Activated T-cell treated with anti-CD3 and anti-CD28 coated beads for 24 hours (primary cell): ENCODE measurements at regions not wholly inside any gene's neighbourhood (a gene's known extent, or its start where the extent isn't known, plus 50 kb on each side); places are given as distances from the start of the nearest gene placed in this dataset.

Experiments used
- DNase-seq: peaks from one replicate; pipeline ENCODE4 v3.0.0-alpha.2; 2020; ENCODE audit warnings: low read depth

- no peak for DNase-seq
Measured at GRCh38 chr5:2569774-2570542, 181.5 kb downstream of the IRX2 start.

- no peak for DNase-seq
Measured at GRCh38 chr5:2569176-2569575, 182.3 kb downstream of the IRX2 start.

GRCh38 chr5:2566284-2566683 lies 185.2 kb downstream of the IRX2 start:
- DNase-seq: no peak

- DNase-seq: no peak
Measured at GRCh38 chr5:2565147-2565546, 186.3 kb downstream of the IRX2 start.

- DNase-seq: no peak
Measured at GRCh38 chr5:2563046-2563445, 188.4 kb downstream of the IRX2 start.

GRCh38 chr5:2562036-2562435 lies 189.4 kb downstream of the IRX2 start:
- no peak for DNase-seq

GRCh38 chr5:2560435-2560834 lies 191.0 kb downstream of the IRX2 start:
- no peak for DNase-seq

- no peak for DNase-seq
Measured at GRCh38 chr5:2557435-2557834, 194.0 kb downstream of the IRX2 start.

GRCh38 chr5:2556375-2556966 lies 195.0 kb downstream of the IRX2 start:
- DNase-seq: no peak

GRCh38 chr5:2553611-2554010 lies 197.9 kb downstream of the IRX2 start:
- no peak for DNase-seq

- no peak for DNase-seq
Measured at GRCh38 chr5:2550509-2550908, 201.0 kb downstream of the IRX2 start.

GRCh38 chr5:2549900-2550299 lies 201.6 kb downstream of the IRX2 start:
- DNase-seq: no peak

- no peak for DNase-seq
Measured at GRCh38 chr5:2549354-2549753, 202.1 kb downstream of the IRX2 start.

GRCh38 chr5:2546938-2547337 lies 204.5 kb downstream of the IRX2 start:
- DNase-seq: no peak

GRCh38 chr5:2544003-2544402 lies 207.5 kb downstream of the IRX2 start:
- DNase-seq: no peak

- DNase-seq: no peak
Measured at GRCh38 chr5:2542821-2543220, 208.7 kb downstream of the IRX2 start.

GRCh38 chr5:2542026-2542425 lies 209.5 kb downstream of the IRX2 start:
- DNase-seq: no peak

- DNase-seq: no peak
Measured at GRCh38 chr5:2538169-2538568, 213.3 kb downstream of the IRX2 start.

- no peak for DNase-seq
Measured at GRCh38 chr5:2537378-2538145, 213.9 kb downstream of the IRX2 start.

- no peak for DNase-seq
Measured at GRCh38 chr5:2536632-2537377, 214.7 kb downstream of the IRX2 start.

GRCh38 chr5:2534970-2535369 lies 216.5 kb downstream of the IRX2 start:
- DNase-seq: no peak

GRCh38 chr5:2534251-2534650 lies 217.2 kb downstream of the IRX2 start:
- no peak for DNase-seq
